SIG-M5 treated with dmso at 0.1 percent for 504 hours (cell line): ENCODE measurements at regions not wholly inside any gene's neighbourhood (a gene's known extent, or its start where the extent isn't known, plus 50 kb on each side); places are given as distances from the start of the nearest gene placed in this dataset.
"Not testable (repeated sequence)": the region's sequence is repeated elsewhere in the genome, so short reads cannot be mapped to it uniquely, and the experiment has no call there.

ENCODE experiments used
- DNase-seq: peaks from one replicate; lab custom pipeline; 2025; ENCODE audit not compliant: unreplicated experiment; lab: John Stamatoyannopoulos, UW

DNA sequence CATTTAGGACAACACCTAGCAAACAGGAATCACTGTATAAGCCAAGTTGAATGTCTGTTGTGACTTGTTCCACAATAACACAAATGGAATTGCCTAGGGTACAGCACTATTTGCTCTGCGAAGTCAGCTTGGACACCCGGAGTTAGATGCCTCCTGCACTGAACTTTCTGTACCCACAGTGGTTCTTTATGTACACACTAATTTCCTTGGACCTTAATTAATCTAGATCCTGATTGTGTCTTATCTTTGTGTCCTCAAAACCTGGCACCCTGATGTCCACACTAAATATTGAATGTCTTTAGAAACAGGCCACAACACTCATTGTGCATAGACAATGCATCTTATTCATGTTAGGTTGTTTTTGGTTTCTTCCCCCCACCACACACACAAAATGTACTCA, 278.9 kb upstream of the NR2F2 start:
- DNase-seq, result no peak

- no peak for DNase-seq
Measured at GRCh38 chr15:96052154-96052553, 278.3 kb upstream of the NR2F2 start.

DNA sequence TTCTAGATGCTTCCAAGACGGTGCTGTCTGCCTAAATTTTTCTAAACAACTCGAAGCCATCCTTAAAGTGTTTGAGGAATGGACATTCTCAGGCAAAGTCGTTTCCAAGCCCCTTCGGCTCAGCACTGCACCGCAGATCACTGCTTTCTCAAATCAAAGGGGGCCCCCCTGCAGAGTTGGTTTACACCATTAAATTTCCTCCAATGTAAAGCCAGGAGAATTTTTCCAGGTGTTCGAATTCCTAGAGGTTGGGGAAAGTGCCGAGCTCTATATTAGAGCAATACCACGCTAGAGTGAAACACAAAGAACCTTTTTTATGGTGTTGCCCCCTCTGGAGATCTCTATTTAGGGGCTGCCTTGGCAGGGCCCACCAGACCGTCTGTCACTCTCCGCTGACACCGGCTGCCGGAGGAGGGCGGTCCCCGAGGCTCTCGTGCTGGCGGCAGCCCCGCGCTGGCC, 277.9 kb upstream of the NR2F2 start:
- DNase-seq, result no peak

DNA sequence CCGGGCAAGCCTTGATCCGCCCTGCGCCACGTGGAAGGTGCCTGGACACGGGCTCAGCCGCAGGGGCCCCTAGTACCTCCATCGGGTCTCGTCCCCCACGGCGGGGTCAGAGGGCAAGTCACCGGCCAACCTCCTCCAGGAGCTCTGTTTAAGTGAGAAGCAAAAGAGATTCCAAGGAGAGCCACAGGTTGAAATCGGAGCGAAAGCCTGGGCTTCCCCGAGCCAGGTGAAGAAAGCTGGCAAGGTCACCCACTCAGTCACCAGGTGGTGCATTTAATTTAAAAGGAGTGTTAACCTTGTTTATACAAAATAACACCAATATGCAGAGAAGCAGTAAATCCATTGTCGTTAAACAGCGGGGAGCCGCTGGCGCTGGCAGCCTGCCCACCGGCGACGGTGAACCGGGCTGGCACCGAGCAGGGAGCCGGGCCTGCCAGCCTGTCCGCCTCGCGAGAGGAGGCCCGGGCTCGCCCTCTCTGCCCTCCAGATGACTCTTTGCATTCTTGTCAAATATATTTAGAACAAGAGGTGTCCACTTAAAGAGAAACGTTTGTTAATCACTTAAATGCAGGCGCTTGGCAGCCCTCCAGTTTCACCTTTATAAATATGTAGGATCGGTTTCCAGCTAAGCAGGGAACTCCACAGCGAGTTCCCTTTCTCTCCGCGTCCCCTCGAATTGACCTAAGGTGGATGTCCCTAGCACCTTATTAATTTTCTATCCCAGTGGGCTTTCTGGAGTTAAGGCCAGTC, 277.3 kb upstream of the NR2F2 start:
- no peak for DNase-seq

GRCh38 chr15:96053781-96054428, 276.6 kb upstream of the NR2F2 start:
- DNase-seq, result no peak

GRCh38 chr15:96054621-96055020, 275.9 kb upstream of the NR2F2 start:
- no peak for DNase-seq

GRCh38 chr15:96058103-96058851, 272.2 kb upstream of the NR2F2 start:
- peak; percentile 88 for DNase-seq

DNA sequence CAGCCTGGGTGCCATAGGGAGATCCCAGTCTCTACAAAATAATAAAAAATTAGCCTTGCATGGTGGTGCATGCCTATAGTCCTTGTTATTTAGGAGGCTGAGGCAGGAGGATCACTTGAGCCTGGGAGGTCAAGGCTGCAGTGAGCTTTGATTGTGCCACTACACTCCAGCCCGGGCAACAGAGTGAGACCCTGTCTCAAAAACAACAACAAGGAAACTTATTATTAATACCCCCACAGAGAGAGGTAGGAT, 271.7 kb upstream of the NR2F2 start:
- DNase-seq, result not testable (repeated sequence)

- DNase-seq, result not testable (repeated sequence)
Measured at GRCh38 chr15:96060591-96060990, 269.9 kb upstream of the NR2F2 start.

DNA sequence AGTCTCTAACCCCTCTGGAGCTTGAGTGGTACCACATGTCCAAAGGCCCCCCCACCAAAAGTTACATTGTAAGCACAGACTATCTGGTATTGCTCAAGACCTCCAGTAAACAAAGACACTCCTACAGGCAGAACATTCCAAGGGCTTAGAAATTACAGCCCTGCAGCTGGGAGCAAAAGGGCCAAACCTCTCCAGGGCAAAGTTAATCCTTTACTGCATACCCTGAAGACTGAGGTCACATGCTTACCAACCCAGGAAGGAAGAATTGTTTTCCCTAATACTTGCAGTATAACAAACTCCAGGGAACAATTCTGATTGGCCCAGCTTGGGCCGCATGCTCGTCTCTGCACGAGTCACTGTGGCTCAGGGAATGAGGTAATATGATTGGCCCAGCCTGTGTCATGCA, 266.1 kb upstream of the NR2F2 start:
- DNase-seq, result no peak

DNA sequence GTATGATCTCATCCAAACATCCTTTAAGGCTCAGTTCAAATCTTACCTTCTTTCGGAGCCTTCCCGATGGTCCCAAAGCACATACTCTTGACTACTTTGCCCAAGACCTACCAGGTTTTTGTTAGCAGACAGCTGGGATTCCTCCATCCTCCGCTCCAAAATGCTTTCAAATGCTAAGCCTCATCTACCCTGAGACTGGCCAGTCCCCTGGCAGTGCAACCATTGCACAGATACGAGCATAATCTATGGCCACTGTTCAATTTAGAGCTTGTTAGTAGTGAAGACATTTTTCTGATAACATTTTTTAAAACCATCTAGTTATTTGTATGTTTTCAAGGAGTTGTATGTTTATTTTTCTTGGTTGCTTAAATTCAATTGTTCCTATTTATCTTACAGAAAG, 264.4 kb upstream of the NR2F2 start:
- DNase-seq, result no peak

DNA sequence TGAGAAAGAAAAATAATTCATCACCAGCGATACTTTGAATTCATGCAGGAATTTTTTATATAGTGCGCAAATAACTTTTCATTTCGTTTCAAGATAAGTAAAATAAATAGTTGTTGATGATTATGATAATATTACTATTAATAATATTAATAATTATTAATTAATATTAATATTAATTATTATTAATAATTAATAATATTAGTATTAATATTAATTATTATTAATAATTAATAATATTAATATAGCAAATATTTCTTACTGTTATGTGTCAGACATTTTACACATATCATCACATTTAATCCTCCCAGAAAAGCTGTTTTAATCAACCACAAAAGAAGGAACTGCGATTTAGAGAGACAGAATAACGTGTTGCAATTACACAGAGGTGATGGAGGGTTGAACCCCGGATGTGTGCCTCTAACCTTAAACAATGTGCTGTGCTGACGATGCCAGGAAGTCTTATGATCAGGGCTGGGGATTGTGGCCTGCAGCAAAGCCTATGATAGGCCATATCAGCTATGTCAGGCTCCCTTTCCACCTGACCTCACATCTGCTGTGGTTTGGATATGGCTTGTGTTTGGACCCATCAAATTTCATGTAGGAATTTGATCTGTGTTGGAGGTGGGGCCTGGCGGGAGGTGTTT, 263.5 kb upstream of the NR2F2 start:
- peak; percentile 71 for DNase-seq

DNA sequence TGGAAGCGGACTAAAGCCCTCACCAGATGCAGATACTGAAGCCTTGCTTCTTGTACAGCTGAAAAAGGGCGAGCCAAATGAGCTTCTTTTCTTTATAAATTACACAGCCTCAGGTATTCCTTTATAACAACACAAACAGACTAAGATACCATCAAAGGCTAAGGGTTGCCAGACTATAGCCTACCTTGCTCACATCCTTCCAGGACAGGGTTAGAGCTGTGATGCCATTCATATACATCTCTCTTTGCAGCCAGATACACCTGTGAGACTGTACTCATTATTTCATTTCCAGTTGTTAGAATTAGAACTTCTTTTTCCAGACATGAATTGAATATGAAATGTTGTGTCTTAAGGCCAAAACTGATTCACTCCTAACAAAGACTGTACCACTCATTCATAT, 262.8 kb upstream of the NR2F2 start:
- no peak for DNase-seq

- no peak for DNase-seq
Measured at GRCh38 chr15:96068897-96069296, 261.6 kb upstream of the NR2F2 start.

DNA sequence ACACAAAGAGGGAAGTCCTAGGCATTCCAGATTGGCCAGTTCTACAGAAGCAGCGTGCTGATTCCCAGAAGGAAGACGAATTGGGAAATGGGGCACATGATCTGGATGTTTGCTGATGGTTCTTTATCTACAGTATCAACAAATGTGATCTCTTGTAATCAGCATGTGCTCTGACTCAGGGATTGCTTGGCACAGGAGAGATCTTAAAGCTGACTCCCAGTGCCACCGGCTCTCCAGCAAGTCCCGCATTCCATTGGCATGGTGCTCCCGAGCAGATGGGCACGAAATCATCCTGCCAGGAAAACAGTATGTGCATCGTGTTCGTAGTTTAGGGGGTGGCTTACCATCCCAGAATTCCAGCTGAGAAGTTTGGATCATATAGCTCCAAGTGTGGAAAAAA, 259.9 kb upstream of the NR2F2 start:
- DNase-seq, result no peak

DNA sequence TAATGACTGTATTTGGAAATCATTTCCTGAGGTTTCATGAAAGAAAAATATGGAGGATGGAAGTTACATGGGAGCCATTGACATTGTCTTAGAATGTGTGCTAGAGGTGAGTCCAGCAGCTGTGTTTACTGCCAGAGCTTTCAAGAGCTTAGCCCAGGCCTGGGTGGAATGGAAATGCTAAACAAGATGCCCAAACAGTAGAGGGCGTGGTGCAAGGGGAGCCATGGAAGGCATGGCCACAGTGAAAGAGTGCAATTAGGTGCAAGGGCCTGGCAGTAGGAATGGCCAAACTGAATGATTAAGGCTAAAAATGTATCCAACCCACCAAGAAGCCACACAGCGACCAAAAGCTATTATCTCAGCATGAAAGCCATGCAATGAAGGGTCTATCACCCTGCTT, 257.7 kb upstream of the NR2F2 start:
- no peak for DNase-seq

- no peak for DNase-seq
Measured at GRCh38 chr15:96073908-96074307, 256.6 kb upstream of the NR2F2 start.

GRCh38 chr15:96075895-96076294, 254.6 kb upstream of the NR2F2 start:
- no peak for DNase-seq

DNA sequence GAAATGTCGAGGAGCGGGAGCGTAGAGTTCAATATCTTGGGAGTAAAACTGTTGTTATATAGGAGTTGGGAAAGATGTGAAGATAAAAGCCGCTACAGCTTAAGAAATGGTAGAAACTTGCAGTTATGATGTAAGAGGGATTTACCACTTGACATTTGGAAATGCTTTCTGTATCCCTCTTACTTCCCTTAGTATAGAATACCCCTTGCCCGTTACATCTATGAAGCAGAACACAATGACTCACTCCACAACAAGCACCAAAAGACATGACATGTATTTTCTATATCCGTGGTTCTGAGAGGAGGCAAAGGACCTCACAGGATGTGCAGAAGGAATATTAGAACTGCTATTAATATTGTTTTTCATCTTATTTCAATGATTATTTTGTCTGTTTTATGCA, 254.2 kb upstream of the NR2F2 start:
- peak; percentile 81 for DNase-seq

DNA sequence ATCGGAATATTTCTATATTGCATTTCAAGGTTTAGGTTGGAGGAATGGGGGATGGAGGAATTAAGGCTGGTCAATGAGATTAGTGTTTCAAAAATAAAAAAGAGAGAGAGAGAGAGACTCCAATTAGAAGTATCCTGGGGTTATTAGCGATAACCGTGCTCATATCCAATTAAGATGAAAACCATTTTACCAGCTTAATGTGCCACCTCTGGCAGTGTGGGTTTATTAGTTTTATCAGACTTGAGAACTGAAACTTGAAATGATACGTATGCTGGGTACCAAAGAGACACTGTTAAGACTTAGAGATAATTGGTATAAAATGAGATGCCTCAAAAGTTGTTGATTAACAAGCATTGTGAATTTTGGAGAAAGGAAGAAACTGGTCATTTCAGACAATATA, 251.5 kb upstream of the NR2F2 start:
- no peak for DNase-seq

DNA sequence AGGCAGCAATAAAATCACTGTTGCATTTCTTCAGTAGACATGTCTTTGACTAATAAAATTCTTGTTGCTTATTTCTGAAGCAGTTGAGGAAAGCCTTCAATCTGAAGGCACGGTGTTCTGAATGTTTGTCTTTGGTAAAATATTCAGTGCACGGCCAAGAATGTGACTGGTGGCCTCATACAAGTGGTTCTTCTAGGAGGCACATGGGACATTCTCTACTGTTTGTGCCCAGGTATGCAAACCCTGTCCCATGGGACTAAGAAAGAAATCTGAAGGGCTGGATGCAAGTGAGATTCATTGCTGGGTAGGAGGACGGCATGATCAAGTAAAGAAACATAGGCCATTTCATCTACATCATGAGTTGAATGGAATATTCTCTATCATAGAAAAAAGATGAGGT, 250.6 kb upstream of the NR2F2 start:
- DNase-seq, result no peak

- DNase-seq, result no peak
Measured at GRCh38 chr15:96086164-96086563, 244.3 kb upstream of the NR2F2 start.
